C4-2B (cell line): ENCODE measurements at regions not wholly inside any gene's neighbourhood (a gene's known extent, or its start where the extent isn't known, plus 50 kb on each side); places are given as distances from the start of the nearest gene placed in this dataset.

Source experiments
- H3K27ac ChIP-seq: fragments of 450-650 bp; 2 replicates; pipeline ENCODE4 v1.5.1; 2017
- ZFX ChIP-seq: fragments of 450-650 bp; IDR thresholded peaks from 2 replicates; pipeline ENCODE4 v1.6.1; 2017
- TF ChIP-seq, protein P1 (sequence below): fragments of 450-650 bp; conservative IDR thresholded peaks from 2 replicates; pipeline ENCODE4 v1.5.1; 2017; ENCODE audit warnings: mild to moderate bottlenecking

GRCh38 chr1:106925750-106926149 lies 130.7 kb upstream of the PRMT6 start:
- TF ChIP-seq ZFX: no peak
- TF ChIP-seq, protein P1, sequence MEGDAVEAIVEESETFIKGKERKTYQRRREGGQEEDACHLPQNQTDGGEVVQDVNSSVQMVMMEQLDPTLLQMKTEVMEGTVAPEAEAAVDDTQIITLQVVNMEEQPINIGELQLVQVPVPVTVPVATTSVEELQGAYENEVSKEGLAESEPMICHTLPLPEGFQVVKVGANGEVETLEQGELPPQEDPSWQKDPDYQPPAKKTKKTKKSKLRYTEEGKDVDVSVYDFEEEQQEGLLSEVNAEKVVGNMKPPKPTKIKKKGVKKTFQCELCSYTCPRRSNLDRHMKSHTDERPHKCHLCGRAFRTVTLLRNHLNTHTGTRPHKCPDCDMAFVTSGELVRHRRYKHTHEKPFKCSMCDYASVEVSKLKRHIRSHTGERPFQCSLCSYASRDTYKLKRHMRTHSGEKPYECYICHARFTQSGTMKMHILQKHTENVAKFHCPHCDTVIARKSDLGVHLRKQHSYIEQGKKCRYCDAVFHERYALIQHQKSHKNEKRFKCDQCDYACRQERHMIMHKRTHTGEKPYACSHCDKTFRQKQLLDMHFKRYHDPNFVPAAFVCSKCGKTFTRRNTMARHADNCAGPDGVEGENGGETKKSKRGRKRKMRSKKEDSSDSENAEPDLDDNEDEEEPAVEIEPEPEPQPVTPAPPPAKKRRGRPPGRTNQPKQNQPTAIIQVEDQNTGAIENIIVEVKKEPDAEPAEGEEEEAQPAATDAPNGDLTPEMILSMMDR: no peak

GRCh38 chr1:106926803-106927582 lies 129.5 kb upstream of the PRMT6 start:
- TF ChIP-seq, protein P1: no peak
- TF ChIP-seq ZFX: no peak
- H3K27ac ChIP-seq: no peak overlapping the region

More at GRCh38 chr1:106925750-106926149, 130.7 kb upstream of the PRMT6 start:
- no peak overlapping the region for H3K27ac ChIP-seq

DNA sequence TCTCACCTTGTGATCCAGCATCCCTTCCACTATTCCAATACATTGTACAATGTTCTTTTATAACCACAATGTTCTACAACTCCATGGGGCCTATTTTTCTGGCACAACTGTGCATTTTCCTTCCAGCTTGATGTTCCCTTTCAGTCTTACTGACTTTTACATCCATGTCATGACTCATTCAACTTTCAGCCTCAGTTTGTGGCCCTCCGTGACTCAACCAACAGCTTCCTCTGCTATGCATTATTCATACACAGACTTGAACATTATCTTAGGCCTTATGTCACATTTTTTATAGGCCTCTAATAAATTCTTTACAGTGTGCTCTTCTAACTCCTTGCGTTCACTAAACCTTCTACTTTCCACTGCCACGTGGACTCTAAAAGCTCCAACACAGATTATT lies 119.4 kb upstream of the PRMT6 start:
- no peak for TF ChIP-seq ZFX
- TF ChIP-seq, protein P1: no peak
- no peak overlapping the region for H3K27ac ChIP-seq

- TF ChIP-seq, protein P1: no peak
- TF ChIP-seq ZFX: no peak
These were observed 111.8 kb upstream of the PRMT6 start for GRCh38 chr1:106944721-106945120.

DNA sequence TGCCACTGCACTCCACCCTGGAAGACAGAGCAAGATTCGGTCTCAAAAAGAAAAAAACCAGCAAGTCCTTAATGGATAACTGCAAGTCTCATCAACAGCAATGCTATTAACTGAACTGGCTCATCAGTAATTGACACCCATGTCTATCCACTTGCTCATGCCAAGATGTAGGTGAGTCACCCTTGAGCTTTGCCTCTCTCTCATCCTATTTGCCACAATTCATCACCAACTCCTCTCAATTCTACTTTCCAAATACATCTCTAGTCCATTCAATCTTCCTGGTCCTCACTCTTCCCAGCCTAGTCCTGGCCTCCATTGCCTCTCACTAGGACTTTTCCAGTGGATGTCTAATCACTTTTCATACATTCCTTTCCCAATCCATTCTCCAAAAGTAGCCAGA lies 103.7 kb upstream of the PRMT6 start:
- no peak overlapping the region for H3K27ac ChIP-seq
- TF ChIP-seq, protein P1: no peak
- TF ChIP-seq ZFX: no peak

More at GRCh38 chr1:106944721-106945120, 111.8 kb upstream of the PRMT6 start:
- H3K27ac ChIP-seq: no peak overlapping the region

- H3K27ac ChIP-seq: no peak overlapping the region
- TF ChIP-seq, protein P1: no peak
- TF ChIP-seq ZFX: no peak
These were observed 101.7 kb upstream of the PRMT6 start for GRCh38 chr1:106954661-106955229.

GRCh38 chr1:106956721-106957120 lies 99.8 kb upstream of the PRMT6 start:
- TF ChIP-seq, protein P1: no peak
- TF ChIP-seq ZFX: no peak
- H3K27ac ChIP-seq: no peak overlapping the region
